HEK293 (cell line): ENCODE measurements at regions not wholly inside any gene's neighbourhood (a gene's known extent, or its start where the extent isn't known, plus 50 kb on each side); places are given as distances from the start of the nearest gene placed in this dataset.

Experiments used
- CTCF ChIA-PET: fragments of 350-600 bp; formaldehyde crosslinking; extraction: SDS; loops from one replicate; lab custom pipeline; 2021; ENCODE audit warnings: antibody characterized with exemption; lab: Yijun Ruan, JAX
- POLR2A ChIA-PET: fragments of 300-600 bp; formaldehyde crosslinking; extraction: SDS; loops from one replicate; lab custom pipeline; 2020; ENCODE audit warnings: antibody characterized with exemption, inconsistent platforms; lab: Yijun Ruan, JAX
- H3K27ac ChIP-seq: fragments of 200-500 bp; sonication (Bioruptor generic); 2 replicates; pipeline ENCODE4 v1.5.1; 2014; ENCODE audit warnings: low read depth, low read length, control low read depth, inconsistent platforms; ENCODE audit errors: extremely low read depth
- H3K36me3 ChIP-seq, 2 experiments: fragments of 200-500 bp in 1 of 2; sonication (Bioruptor generic) in 1 of 2; 1 replicate in 1 of 2; 2 replicates in 1 of 2; pipeline ENCODE4 v1.5.1; 2014 to 2017; ENCODE audit warnings: inconsistent platforms in 2 of 2, low read length in 2 of 2; ENCODE audit not compliant: control insufficient read depth in 2 of 2, insufficient read depth in 1 of 2
- H3K4me1 ChIP-seq: fragments of 200-500 bp; sonication (Bioruptor generic); 2 replicates; pipeline ENCODE4 v1.5.1; 2014; ENCODE audit warnings: mild to moderate bottlenecking, low read length, inconsistent platforms; ENCODE audit not compliant: control insufficient read depth, insufficient read depth
- H3K4me3 ChIP-seq: 2 replicates; pipeline ENCODE4 v1.5.1; 2011; ENCODE audit warnings: low read depth, mild to moderate bottlenecking, control low read depth, low read length, moderate library complexity
- H3K9me3 ChIP-seq: fragments of 200-500 bp; sonication (Bioruptor generic); 2 replicates; pipeline ENCODE4 v1.5.1; 2014; ENCODE audit warnings: low read depth, low read length, inconsistent platforms; ENCODE audit not compliant: control insufficient read depth, insufficient read depth
- SETDB1 ChIP-seq: IDR thresholded peaks from one replicate; pipeline ENCODE4 v1.6.1; 2017; ENCODE audit warnings: mild to moderate bottlenecking, low read length, moderate library complexity, mixed read lengths; ENCODE audit not compliant: insufficient read length
- ZNF121 ChIP-seq: fragments of 450-650 bp; formaldehyde crosslinking; IDR thresholded peaks from 2 replicates; pipeline ENCODE4 v1.5.1; 2016; ENCODE audit warnings: missing biosample characterization, missing genetic modification characterization
- ZNF146 ChIP-seq: fragments of 450-650 bp; formaldehyde crosslinking; IDR thresholded peaks from 2 replicates; pipeline ENCODE4 v1.5.1; 2016; ENCODE audit warnings: missing biosample characterization, missing genetic modification characterization
- ZNF394 ChIP-seq: fragments of 450-650 bp; formaldehyde crosslinking; IDR thresholded peaks from 2 replicates; pipeline ENCODE4 v1.5.1; 2016; ENCODE audit warnings: missing biosample characterization, missing genetic modification characterization, mild to moderate bottlenecking, moderate library complexity, borderline replicate concordance
- ZNF529 ChIP-seq: fragments of 450-650 bp; formaldehyde crosslinking; IDR thresholded peaks from 2 replicates; pipeline ENCODE4 v1.5.1; 2017; ENCODE audit warnings: missing genetic modification characterization, missing biosample characterization; ENCODE audit not compliant: insufficient replicate concordance
- ZNF623 ChIP-seq: fragments of 450-650 bp; formaldehyde crosslinking; IDR thresholded peaks from 2 replicates; pipeline ENCODE4 v1.5.1; 2016; ENCODE audit warnings: missing biosample characterization, missing genetic modification characterization
- TF ChIP-seq, protein P1 (sequence below): fragments of 450-650 bp; formaldehyde crosslinking; IDR thresholded peaks from 2 replicates; pipeline ENCODE4 v1.5.1; 2016; ENCODE audit warnings: missing biosample characterization, missing genetic modification characterization
- TF ChIP-seq, protein P2 (sequence below): fragments of 450-650 bp; formaldehyde crosslinking; IDR thresholded peaks from 2 replicates; pipeline ENCODE4 v1.5.1; 2016; ENCODE audit warnings: missing biosample characterization, missing genetic modification characterization
- TF ChIP-seq, protein P3 (sequence below): IDR thresholded peaks from 2 replicates; pipeline ENCODE4 v1.6.1; 2011; ENCODE audit warnings: mild to moderate bottlenecking, low read depth, low read length, borderline replicate concordance
- TF ChIP-seq, protein P4 (sequence below): fragments of 450-650 bp; formaldehyde crosslinking; IDR thresholded peaks from 2 replicates; pipeline ENCODE4 v1.5.1; 2016; ENCODE audit warnings: missing biosample characterization, missing genetic modification characterization
- TF ChIP-seq, protein P5 (sequence below): fragments of 450-650 bp; formaldehyde crosslinking; IDR thresholded peaks from 2 replicates; pipeline ENCODE4 v1.5.1; 2016; ENCODE audit warnings: missing biosample characterization, missing genetic modification characterization, low read depth
- TF ChIP-seq, protein P6 (sequence below): fragments of 450-650 bp; formaldehyde crosslinking; conservative IDR thresholded peaks from 2 replicates; pipeline ENCODE4 v1.5.1; 2016; ENCODE audit warnings: low read depth, missing biosample characterization, missing genetic modification characterization
- TF ChIP-seq, protein P7 (sequence below): fragments of 450-650 bp; formaldehyde crosslinking; IDR thresholded peaks from 2 replicates; pipeline ENCODE4 v1.5.1; 2016; ENCODE audit warnings: missing biosample characterization, missing genetic modification characterization

DNA sequence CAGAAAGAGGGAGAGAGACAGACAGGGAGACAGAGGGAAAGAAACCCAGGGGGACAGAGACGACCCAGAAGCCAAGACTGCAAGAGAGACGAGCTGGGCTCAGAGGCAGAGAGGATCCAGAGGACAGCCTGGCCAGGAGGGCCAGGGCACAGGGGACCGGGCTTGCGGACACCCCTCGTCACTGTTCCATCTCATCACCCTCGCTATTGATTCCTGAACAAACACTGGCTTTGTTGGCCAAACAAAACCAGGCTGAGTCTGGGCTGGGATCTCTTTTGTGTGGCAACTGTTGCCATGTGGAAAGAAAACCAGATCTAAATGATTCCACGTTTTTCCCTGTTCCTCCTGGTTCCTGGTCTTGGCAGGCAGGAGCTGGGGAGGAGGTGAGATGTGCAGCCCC is 339.4 kb downstream of the MN1 start (continued):
- TF ChIP-seq ZNF394 (tag by site-specific recombination), result no peak

DNA sequence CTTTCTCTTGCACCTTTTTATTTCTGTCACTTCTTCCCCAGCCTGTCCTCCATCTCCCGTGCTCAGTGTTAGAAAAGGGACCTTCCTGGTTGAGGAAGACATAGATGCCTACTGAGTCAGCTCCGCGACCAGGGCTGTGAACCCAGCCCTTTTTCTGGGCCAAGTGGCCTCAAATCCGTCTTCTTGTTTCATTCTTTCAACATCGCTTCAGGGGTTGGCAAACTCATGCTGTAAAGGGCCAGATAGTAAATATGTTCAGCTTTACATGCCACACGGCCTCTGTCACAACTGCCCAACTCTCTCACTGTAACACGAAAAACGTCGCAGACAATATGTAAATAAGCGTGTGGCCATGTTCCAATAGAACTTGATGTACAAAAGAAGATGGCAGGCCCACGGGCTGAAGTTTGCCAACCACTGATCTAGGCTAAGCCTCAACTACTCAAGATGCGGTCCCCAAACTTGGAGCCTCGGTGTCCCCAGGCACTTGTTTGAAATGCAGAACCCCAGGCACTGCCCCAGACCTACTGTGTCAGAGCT is 338.4 kb downstream of the MN1 start:
- Histone ChIP-seq H3K4me3 (no peak overlapping the region), H3K9me3 (no peaks in the 10 kb centered on the region), H3K36me3 (no peaks in the 10 kb centered on the region), H3K27ac (no peak overlapping the region), H3K4me1 (no peaks in the 10 kb centered on the region)
- no peak for TF ChIP-seq ZNF146
- no peak for TF ChIP-seq ZNF623 (tag by site-specific recombination)
- TF ChIP-seq SETDB1, result peak; percentile 13
- POLR2A ChIA-PET, result no interaction called here
- CTCF ChIA-PET, result interaction anchor here (0.8 to 1.4 kb wide), 2 partner anchors 15 to 26 kb away, joined by 4 read pairs; no protein-coding TSS in a partner anchor

DNA sequence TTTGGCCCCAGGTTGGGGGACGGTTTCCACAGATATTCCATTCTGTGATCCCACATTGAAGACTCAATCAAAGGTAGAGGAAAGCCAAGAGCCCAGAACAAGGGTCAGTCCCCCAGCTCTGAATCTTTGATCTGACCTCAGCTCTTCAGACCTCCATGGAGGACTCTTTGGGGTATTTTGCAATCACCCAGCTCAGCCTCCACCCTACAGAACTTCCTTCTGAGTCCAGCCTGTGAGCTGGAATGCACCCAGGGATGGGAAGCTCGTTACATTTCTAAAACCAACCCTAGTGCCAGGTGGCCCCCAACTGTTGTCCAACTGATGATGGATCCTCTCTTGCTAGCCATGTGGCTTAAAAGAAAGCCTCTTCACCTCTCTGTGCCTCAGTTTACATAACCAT is 335.3 kb downstream of the MN1 start:
- H3K36me3 ChIP-seq, result no peaks in the 10 kb centered on the region
- POLR2A ChIA-PET, result no interaction called here
- CTCF ChIA-PET, result interaction anchor here (1.2 kb wide), 1 partner anchor 8 kb away, joined by 4 read pairs; no protein-coding TSS in a partner anchor
- no peaks in the 10 kb centered on the region for H3K9me3 ChIP-seq
- no peaks in the 10 kb centered on the region for H3K4me1 ChIP-seq
- no peak overlapping the region for H3K27ac ChIP-seq
- no peak overlapping the region for H3K4me3 ChIP-seq
- TF ChIP-seq ZNF623 (tag by site-specific recombination) (no peak), ZNF121 (no peak), ZNF529 (tag by site-specific recombination) (no peak)
- TF ChIP-seq, protein P1, sequence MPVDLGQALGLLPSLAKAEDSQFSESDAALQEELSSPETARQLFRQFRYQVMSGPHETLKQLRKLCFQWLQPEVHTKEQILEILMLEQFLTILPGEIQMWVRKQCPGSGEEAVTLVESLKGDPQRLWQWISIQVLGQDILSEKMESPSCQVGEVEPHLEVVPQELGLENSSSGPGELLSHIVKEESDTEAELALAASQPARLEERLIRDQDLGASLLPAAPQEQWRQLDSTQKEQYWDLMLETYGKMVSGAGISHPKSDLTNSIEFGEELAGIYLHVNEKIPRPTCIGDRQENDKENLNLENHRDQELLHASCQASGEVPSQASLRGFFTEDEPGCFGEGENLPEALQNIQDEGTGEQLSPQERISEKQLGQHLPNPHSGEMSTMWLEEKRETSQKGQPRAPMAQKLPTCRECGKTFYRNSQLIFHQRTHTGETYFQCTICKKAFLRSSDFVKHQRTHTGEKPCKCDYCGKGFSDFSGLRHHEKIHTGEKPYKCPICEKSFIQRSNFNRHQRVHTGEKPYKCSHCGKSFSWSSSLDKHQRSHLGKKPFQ (tag by site-specific recombination), result no peak
- TF ChIP-seq, protein P2, sequence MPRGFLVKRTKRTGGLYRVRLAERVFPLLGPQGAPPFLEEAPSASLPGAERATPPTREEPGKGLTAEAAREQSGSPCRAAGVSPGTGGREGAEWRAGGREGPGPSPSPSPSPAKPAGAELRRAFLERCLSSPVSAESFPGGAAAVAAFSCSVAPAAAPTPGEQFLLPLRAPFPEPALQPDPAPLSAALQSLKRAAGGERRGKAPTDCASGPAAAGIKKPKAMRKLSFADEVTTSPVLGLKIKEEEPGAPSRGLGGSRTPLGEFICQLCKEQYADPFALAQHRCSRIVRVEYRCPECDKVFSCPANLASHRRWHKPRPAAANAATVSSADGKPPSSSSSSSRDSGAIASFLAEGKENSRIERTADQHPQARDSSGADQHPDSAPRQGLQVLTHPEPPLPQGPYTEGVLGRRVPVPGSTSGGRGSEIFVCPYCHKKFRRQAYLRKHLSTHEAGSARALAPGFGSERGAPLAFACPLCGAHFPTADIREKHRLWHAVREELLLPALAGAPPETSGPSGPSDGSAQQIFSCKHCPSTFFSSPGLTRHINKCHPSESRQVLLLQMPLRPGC (tag by site-specific recombination), result no peak
- TF ChIP-seq, protein P3, sequence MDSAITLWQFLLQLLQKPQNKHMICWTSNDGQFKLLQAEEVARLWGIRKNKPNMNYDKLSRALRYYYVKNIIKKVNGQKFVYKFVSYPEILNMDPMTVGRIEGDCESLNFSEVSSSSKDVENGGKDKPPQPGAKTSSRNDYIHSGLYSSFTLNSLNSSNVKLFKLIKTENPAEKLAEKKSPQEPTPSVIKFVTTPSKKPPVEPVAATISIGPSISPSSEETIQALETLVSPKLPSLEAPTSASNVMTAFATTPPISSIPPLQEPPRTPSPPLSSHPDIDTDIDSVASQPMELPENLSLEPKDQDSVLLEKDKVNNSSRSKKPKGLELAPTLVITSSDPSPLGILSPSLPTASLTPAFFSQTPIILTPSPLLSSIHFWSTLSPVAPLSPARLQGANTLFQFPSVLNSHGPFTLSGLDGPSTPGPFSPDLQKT, result no peak
- TF ChIP-seq, protein P4, sequence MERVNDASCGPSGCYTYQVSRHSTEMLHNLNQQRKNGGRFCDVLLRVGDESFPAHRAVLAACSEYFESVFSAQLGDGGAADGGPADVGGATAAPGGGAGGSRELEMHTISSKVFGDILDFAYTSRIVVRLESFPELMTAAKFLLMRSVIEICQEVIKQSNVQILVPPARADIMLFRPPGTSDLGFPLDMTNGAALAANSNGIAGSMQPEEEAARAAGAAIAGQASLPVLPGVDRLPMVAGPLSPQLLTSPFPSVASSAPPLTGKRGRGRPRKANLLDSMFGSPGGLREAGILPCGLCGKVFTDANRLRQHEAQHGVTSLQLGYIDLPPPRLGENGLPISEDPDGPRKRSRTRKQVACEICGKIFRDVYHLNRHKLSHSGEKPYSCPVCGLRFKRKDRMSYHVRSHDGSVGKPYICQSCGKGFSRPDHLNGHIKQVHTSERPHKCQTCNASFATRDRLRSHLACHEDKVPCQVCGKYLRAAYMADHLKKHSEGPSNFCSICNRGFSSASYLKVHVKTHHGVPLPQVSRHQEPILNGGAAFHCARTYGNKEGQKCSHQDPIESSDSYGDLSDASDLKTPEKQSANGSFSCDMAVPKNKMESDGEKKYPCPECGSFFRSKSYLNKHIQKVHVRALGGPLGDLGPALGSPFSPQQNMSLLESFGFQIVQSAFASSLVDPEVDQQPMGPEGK (tag by site-specific recombination), result no peak
- TF ChIP-seq, protein P5, sequence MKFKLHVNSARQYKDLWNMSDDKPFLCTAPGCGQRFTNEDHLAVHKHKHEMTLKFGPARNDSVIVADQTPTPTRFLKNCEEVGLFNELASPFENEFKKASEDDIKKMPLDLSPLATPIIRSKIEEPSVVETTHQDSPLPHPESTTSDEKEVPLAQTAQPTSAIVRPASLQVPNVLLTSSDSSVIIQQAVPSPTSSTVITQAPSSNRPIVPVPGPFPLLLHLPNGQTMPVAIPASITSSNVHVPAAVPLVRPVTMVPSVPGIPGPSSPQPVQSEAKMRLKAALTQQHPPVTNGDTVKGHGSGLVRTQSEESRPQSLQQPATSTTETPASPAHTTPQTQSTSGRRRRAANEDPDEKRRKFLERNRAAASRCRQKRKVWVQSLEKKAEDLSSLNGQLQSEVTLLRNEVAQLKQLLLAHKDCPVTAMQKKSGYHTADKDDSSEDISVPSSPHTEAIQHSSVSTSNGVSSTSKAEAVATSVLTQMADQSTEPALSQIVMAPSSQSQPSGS, result no peak
- TF ChIP-seq, protein P6, sequence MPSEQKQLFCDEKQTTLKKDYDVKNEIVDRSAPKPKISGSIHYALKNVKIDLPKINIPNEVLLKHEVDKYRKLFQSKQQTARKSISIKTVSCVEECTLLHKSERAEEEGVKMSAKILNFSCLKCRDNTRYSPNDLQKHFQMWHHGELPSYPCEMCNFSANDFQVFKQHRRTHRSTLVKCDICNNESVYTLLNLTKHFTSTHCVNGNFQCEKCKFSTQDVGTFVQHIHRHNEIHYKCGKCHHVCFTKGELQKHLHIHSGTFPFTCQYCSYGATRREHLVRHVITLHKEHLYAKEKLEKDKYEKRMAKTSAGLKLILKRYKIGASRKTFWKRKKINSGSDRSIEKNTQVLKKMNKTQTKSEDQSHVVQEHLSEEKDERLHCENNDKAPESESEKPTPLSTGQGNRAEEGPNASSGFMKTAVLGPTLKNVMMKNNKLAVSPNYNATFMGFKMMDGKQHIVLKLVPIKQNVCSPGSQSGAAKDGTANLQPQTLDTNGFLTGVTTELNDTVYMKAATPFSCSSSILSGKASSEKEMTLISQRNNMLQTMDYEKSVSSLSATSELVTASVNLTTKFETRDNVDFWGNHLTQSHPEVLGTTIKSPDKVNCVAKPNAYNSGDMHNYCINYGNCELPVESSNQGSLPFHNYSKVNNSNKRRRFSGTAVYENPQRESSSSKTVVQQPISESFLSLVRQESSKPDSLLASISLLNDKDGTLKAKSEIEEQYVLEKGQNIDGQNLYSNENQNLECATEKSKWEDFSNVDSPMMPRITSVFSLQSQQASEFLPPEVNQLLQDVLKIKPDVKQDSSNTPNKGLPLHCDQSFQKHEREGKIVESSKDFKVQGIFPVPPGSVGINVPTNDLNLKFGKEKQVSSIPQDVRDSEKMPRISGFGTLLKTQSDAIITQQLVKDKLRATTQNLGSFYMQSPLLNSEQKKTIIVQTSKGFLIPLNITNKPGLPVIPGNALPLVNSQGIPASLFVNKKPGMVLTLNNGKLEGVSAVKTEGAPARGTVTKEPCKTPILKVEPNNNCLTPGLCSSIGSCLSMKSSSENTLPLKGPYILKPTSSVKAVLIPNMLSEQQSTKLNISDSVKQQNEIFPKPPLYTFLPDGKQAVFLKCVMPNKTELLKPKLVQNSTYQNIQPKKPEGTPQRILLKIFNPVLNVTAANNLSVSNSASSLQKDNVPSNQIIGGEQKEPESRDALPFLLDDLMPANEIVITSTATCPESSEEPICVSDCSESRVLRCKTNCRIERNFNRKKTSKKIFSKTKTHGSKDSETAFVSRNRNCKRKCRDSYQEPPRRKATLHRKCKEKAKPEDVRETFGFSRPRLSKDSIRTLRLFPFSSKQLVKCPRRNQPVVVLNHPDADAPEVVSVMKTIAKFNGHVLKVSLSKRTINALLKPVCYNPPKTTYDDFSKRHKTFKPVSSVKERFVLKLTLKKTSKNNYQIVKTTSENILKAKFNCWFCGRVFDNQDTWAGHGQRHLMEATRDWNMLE (tag by site-specific recombination), result no peak
- TF ChIP-seq, protein P7, sequence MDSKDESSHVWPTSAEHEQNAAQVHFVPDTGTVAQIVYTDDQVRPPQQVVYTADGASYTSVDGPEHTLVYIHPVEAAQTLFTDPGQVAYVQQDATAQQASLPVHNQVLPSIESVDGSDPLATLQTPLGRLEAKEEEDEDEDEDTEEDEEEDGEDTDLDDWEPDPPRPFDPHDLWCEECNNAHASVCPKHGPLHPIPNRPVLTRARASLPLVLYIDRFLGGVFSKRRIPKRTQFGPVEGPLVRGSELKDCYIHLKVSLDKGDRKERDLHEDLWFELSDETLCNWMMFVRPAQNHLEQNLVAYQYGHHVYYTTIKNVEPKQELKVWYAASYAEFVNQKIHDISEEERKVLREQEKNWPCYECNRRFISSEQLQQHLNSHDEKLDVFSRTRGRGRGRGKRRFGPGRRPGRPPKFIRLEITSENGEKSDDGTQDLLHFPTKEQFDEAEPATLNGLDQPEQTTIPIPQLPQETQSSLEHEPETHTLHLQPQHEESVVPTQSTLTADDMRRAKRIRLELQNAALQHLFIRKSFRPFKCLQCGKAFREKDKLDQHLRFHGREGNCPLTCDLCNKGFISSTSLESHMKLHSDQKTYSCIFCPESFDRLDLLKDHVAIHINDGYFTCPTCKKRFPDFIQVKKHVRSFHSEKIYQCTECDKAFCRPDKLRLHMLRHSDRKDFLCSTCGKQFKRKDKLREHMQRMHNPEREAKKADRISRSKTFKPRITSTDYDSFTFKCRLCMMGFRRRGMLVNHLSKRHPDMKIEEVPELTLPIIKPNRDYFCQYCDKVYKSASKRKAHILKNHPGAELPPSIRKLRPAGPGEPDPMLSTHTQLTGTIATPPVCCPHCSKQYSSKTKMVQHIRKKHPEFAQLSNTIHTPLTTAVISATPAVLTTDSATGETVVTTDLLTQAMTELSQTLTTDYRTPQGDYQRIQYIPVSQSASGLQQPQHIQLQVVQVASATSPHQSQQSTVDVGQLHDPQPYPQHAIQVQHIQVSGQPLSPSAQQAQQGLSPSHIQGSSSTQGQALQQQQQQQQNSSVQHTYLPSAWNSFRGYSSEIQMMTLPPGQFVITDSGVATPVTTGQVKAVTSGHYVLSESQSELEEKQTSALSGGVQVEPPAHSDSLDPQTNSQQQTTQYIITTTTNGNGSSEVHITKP, result no peak
